Sigmoid colon (tissue), 4 donors: ENCODE measurements at regions not wholly inside any gene's neighbourhood (a gene's known extent, or its start where the extent isn't known, plus 50 kb on each side); places are given as distances from the start of the nearest gene placed in this dataset.

Source experiments
- EP300 ChIP-seq, 4 donors: sonication (generic); formaldehyde crosslinking; IDR thresholded peaks; one replicate each; pipeline ENCODE4 v1.6.1; 2017; ENCODE audit warnings: antibody characterized with exemption in 4 of 4
- POLR2A ChIP-seq, 2 donors: fragments of 450-650 bp; IDR thresholded peaks; one replicate each; pipeline ENCODE4 v1.6.1; 2016; ENCODE audit warnings: antibody characterized with exemption in 2 of 2, mild to moderate bottlenecking in 2 of 2, moderate library complexity in 2 of 2
- POLR2AphosphoS5 ChIP-seq, 4 donors: sonication (generic); formaldehyde crosslinking; IDR thresholded peaks; one replicate each; pipeline ENCODE4 v1.6.1; 2017; ENCODE audit warnings: antibody characterized with exemption in 4 of 4
- TF ChIP-seq, protein P1 (sequence below), 4 experiments: fragments of 450-650 bp in 3 of 4; fragments of 200-600 bp in 1 of 4; IDR thresholded peaks; one replicate each; pipeline ENCODE4 v1.5.1; 2016 to 2019; ENCODE audit warnings: antibody characterized with exemption in 4 of 4, mild to moderate bottlenecking in 3 of 4, moderate library complexity in 2 of 4

DNA sequence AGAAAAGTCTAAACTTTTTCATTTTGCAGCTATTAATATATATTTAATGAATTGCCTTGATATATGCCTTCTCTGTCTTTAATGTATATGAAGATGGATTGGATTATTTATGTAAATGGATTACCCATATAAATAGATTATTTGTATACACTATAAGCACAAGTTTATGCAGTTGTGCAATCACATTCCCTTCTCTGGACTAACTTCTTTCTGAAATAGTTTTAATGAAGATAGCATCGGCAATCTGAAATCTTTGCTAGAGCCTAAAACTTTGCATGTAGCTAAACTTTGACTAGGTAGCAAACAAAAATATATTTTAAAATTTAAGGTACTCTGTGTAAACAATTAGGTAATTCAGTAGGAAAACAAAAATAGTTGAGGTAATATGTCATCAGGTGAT lies 127.8 kb downstream of the PCDH7 start:
- TF ChIP-seq, protein P1, sequence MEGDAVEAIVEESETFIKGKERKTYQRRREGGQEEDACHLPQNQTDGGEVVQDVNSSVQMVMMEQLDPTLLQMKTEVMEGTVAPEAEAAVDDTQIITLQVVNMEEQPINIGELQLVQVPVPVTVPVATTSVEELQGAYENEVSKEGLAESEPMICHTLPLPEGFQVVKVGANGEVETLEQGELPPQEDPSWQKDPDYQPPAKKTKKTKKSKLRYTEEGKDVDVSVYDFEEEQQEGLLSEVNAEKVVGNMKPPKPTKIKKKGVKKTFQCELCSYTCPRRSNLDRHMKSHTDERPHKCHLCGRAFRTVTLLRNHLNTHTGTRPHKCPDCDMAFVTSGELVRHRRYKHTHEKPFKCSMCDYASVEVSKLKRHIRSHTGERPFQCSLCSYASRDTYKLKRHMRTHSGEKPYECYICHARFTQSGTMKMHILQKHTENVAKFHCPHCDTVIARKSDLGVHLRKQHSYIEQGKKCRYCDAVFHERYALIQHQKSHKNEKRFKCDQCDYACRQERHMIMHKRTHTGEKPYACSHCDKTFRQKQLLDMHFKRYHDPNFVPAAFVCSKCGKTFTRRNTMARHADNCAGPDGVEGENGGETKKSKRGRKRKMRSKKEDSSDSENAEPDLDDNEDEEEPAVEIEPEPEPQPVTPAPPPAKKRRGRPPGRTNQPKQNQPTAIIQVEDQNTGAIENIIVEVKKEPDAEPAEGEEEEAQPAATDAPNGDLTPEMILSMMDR (IDR thresholded peaks at IDR 0.05), result no peak
- no peak for TF ChIP-seq POLR2AphosphoS5 (IDR thresholded peaks at IDR 0.05)
- TF ChIP-seq POLR2A (IDR thresholded peaks at IDR 0.05), result no peak
- TF ChIP-seq EP300 (IDR thresholded peaks at IDR 0.05), result no peak
